ENCODE measurements at regions not wholly inside any gene's neighbourhood (a gene's known extent, or its start where the extent isn't known, plus 50 kb on each side); places are given as distances from the start of the nearest gene placed in this dataset.
A peak's percentile ranks its signal among the peaks of the same experiment; 100 is the strongest.

- 50 to 80% (median 62%) methylated on average over 4 of the region's 4 CpGs for WGBS, 5 donors
- intact Hi-C loops (cut with DNase I; ENCODE audit: low total_unique reads): no loop called here
- H3K27me3 ChIP-seq: no peaks in the 10 kb centered on the region
- H3K27ac ChIP-seq: peak overlapping the region in 1 of 5 donors; percentile 46
- TF ChIP-seq POLR2AphosphoS5 (IDR thresholded peaks at IDR 0.05): peak in 2 of 3 donors; percentile 11 to 52
- no peak for TF ChIP-seq POLR2A (IDR thresholded peaks at IDR 0.05)
- TF ChIP-seq EP300 (IDR thresholded peaks at IDR 0.05): no peak
- no peaks in the 10 kb centered on the region for H3K9me3 ChIP-seq
- H3K36me3 ChIP-seq: no peaks in the 10 kb centered on the region
- H3K4me3 ChIP-seq: no peak overlapping the region
- no peak for DNase-seq
- peaks cover 0 to 4% (median 0%) of the 10 kb centered on the region in 4 donors for H3K4me1 ChIP-seq
Measured at GRCh38 chr3:30268288-30268687, 338.1 kb upstream of the TGFBR2 start.

GRCh38 chr3:30269751-30270445 lies 336.5 kb upstream of the TGFBR2 start:
- no peaks in the 10 kb centered on the region for H3K36me3 ChIP-seq
- no peak for TF ChIP-seq CTCF (IDR thresholded peaks at IDR 0.05)
- TF ChIP-seq POLR2A (IDR thresholded peaks at IDR 0.05): no peak
- no peak for TF ChIP-seq EP300 (IDR thresholded peaks at IDR 0.05)
- H3K4me3 ChIP-seq: no peak overlapping the region
- H3K9me3 ChIP-seq: no peaks in the 10 kb centered on the region
- WGBS, 5 donors: 82 to 94% (median 89%) methylated on average over 10 of the region's 10 CpGs
- no peaks in the 10 kb centered on the region for H3K27me3 ChIP-seq
- DNase-seq: no peak
- peaks cover 0 to 4% (median 0%) of the 10 kb centered on the region in 4 donors for H3K4me1 ChIP-seq
- H3K27ac ChIP-seq: no peak overlapping the region
- intact Hi-C loops (cut with DNase I; ENCODE audit: low total_unique reads): no loop called here

GRCh38 chr3:30271781-30272180 lies 334.6 kb upstream of the TGFBR2 start:
- Histone ChIP-seq H3K27ac (no peak overlapping the region), H3K36me3 (no peaks in the 10 kb centered on the region), H3K9me3 (no peaks in the 10 kb centered on the region), H3K27me3 (no peaks in the 10 kb centered on the region), H3K4me1 (peaks cover 0 to 4% (median 0%) of the 10 kb centered on the region in 4 donors), H3K4me3 (no peak overlapping the region)
- intact Hi-C loops (cut with DNase I; ENCODE audit: low total_unique reads): no loop called here
- DNase-seq: no peak
- TF ChIP-seq CTCF (IDR thresholded peaks at IDR 0.05) (no peak), POLR2AphosphoS5 (IDR thresholded peaks at IDR 0.05) (no peak), POLR2A (IDR thresholded peaks at IDR 0.05) (no peak), EP300 (IDR thresholded peaks at IDR 0.05) (no peak)
- WGBS, 5 donors: 56 to 72% (median 62%) methylated on average over 3 of the region's 3 CpGs

DNA sequence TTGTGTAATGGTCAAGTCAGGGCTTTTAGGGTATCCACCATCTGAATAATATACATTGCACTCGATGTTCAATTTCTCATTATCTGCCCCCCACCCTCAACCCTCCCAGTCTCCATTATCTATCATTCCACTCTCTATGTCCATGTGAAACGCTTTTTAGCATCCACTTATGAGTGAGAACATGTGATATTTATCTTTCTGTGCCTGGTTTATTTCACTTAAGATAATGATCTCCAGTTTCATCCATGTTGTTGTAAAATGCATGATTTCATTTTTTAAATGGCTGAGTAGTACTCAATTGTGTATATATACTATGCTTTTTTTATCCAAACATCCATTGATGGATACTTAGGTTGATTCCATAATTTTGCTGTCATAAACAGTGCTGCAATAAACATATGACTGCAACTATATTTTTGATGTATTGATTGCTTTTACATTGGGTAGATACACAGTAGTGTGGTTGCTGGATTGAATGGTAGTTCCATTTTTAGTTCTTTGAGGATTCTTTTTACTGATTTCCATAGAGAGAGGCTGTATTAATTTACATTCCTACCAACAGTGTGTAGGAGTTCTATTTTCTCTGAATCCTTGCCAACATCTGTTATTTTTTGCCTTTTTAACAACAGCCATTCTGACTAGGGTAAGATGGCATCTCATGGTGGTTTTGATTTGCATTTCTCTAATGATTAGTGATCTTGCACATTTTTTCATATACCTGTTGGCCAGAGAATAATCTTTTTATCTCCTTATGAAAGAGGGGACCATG lies 332.9 kb upstream of the TGFBR2 start:
- no peak overlapping the region for H3K27ac ChIP-seq
- no peaks in the 10 kb centered on the region for H3K9me3 ChIP-seq
- no peaks in the 10 kb centered on the region for H3K27me3 ChIP-seq
- TF ChIP-seq POLR2A (IDR thresholded peaks at IDR 0.05) (no peak), POLR2AphosphoS5 (IDR thresholded peaks at IDR 0.05) (no peak), CTCF (IDR thresholded peaks at IDR 0.05) (no peak), EP300 (IDR thresholded peaks at IDR 0.05) (no peak)
- no peak for DNase-seq
- H3K4me1 ChIP-seq: peaks cover 0 to 4% (median 0%) of the 10 kb centered on the region in 4 donors
- intact Hi-C loops (cut with DNase I; ENCODE audit: low total_unique reads): no loop called here
- H3K36me3 ChIP-seq: no peaks in the 10 kb centered on the region
- no peak overlapping the region for H3K4me3 ChIP-seq
- WGBS, 5 donors: 46 to 81% (median 71%) methylated on average over 2 of the region's 2 CpGs
